Gastroesophageal sphincter (tissue), 3 donors: ENCODE measurements at regions not wholly inside any gene's neighbourhood (a gene's known extent, or its start where the extent isn't known, plus 50 kb on each side); places are given as distances from the start of the nearest gene placed in this dataset.

Experiments used
- CTCF ChIP-seq, 4 experiments: fragments of 200-600 bp in 2 of 4; fragments of 450-650 bp in 2 of 4; sonication (generic) in 1 of 4; IDR thresholded peaks; one replicate each; pipeline ENCODE4 v1.5.1; 2017 to 2019; ENCODE audit warnings: antibody characterized with exemption in 4 of 4, mild to moderate bottlenecking in 2 of 4, moderate library complexity in 2 of 4
- POLR2A ChIP-seq, 2 donors: fragments of 450-650 bp; IDR thresholded peaks; one replicate each; pipeline ENCODE4 v1.6.1; 2017; ENCODE audit warnings: antibody characterized with exemption in 2 of 2, mild to moderate bottlenecking in 2 of 2, moderate library complexity in 1 of 2
- POLR2AphosphoS5 ChIP-seq: sonication (generic); formaldehyde crosslinking; IDR thresholded peaks from one replicate; pipeline ENCODE4 v1.6.1; 2017; ENCODE audit warnings: antibody characterized with exemption

GRCh38 chr15:38638126-38638525 is 73.5 kb upstream of the RASGRP1 start:
- no peak for TF ChIP-seq POLR2AphosphoS5
- TF ChIP-seq POLR2A (IDR thresholded peaks at IDR 0.05) = no peak
- TF ChIP-seq CTCF (IDR thresholded peaks at IDR 0.05) = no peak
